Lower leg skin (tissue), 4 donors: ENCODE measurements at regions not wholly inside any gene's neighbourhood (a gene's known extent, or its start where the extent isn't known, plus 50 kb on each side); places are given as distances from the start of the nearest gene placed in this dataset.

Source experiments
- DNase-seq, 2 donors: peaks; one replicate each; pipeline ENCODE4 v3.0.0-alpha.2; 2019; ENCODE audit warnings: low spot score in 2 of 2
- H3K4me3 ChIP-seq: fragments of 200-600 bp; sonication (generic); 2 replicates; pipeline ENCODE4 v1.5.1; 2017; ENCODE audit warnings: mild to moderate bottlenecking, low read depth; ENCODE audit not compliant: poor library complexity, severe bottlenecking
- POLR2A ChIP-seq, 2 donors: fragments of 450-650 bp; IDR thresholded peaks; one replicate each; pipeline ENCODE4 v1.6.1; 2016 to 2017; ENCODE audit warnings: antibody characterized with exemption in 2 of 2, mild to moderate bottlenecking in 1 of 2, moderate library complexity in 1 of 2
- WGBS, 2 donors: methylation state at CpG; one replicate each; pipeline ENCODE4 v1.1.5; 2018; 5-methylcytosine and 5-hydroxymethylcytosine counted together
- intact Hi-C: fragments of 100-400 bp; cut with DNase I; formaldehyde crosslinking; loops from one replicate; pipeline ENCODE4 v1.15.0; 2023; ENCODE audit warnings: low total_unique reads
- TF ChIP-seq, protein P1 (sequence below), 3 donors: fragments of 450-650 bp; IDR thresholded peaks; one replicate each; pipeline ENCODE4 v1.5.1; 2016; ENCODE audit warnings: antibody characterized with exemption in 3 of 3, mild to moderate bottlenecking in 3 of 3, moderate library complexity in 2 of 3

GRCh38 chr4:77500801-77501200, 104.8 kb upstream of the CXCL13 start:
- H3K4me3 ChIP-seq, result no peak overlapping the region
- TF ChIP-seq, protein P1, sequence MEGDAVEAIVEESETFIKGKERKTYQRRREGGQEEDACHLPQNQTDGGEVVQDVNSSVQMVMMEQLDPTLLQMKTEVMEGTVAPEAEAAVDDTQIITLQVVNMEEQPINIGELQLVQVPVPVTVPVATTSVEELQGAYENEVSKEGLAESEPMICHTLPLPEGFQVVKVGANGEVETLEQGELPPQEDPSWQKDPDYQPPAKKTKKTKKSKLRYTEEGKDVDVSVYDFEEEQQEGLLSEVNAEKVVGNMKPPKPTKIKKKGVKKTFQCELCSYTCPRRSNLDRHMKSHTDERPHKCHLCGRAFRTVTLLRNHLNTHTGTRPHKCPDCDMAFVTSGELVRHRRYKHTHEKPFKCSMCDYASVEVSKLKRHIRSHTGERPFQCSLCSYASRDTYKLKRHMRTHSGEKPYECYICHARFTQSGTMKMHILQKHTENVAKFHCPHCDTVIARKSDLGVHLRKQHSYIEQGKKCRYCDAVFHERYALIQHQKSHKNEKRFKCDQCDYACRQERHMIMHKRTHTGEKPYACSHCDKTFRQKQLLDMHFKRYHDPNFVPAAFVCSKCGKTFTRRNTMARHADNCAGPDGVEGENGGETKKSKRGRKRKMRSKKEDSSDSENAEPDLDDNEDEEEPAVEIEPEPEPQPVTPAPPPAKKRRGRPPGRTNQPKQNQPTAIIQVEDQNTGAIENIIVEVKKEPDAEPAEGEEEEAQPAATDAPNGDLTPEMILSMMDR (IDR thresholded peaks at IDR 0.05), result no peak
- TF ChIP-seq POLR2A (IDR thresholded peaks at IDR 0.05), result no peak
- intact Hi-C loops, result no loop called here
- 67 to 70% methylated on average over 3 of the region's 3 CpGs for WGBS, 2 donors
- no peak for DNase-seq

GRCh38 chr4:77501240-77501639, 104.4 kb upstream of the CXCL13 start:
- no peak overlapping the region for H3K4me3 ChIP-seq
- intact Hi-C loops, result no loop called here
- TF ChIP-seq, protein P1 (IDR thresholded peaks at IDR 0.05), result no peak
- TF ChIP-seq POLR2A (IDR thresholded peaks at IDR 0.05), result no peak
- no peak for DNase-seq

DNA sequence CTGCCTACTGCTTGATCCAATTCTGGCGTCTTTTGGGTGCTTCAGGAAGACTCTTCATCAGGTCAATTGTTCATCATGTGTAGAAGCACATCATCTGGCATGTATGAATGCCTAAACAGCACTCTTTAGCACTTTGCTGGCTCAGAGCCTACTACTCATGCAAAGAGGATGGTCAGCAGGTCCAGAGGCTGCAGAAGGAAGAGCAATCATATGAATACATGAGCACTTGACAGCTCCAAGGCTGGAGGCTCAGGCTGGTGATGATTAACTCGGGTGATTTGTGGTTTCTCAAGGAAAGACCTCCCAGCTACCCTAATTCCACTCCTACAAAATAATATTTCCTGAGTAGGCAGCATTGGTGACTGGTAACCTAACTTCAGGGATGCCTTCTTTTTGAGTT, 103.8 kb upstream of the CXCL13 start:
- WGBS, 2 donors, result 38 to 70% methylated on average over 2 of the region's 2 CpGs
- H3K4me3 ChIP-seq, result no peak overlapping the region
- TF ChIP-seq, protein P1 (IDR thresholded peaks at IDR 0.05), result no peak
- no peak for TF ChIP-seq POLR2A (IDR thresholded peaks at IDR 0.05)
- DNase-seq, result no peak
- intact Hi-C loops, result no loop called here

DNA sequence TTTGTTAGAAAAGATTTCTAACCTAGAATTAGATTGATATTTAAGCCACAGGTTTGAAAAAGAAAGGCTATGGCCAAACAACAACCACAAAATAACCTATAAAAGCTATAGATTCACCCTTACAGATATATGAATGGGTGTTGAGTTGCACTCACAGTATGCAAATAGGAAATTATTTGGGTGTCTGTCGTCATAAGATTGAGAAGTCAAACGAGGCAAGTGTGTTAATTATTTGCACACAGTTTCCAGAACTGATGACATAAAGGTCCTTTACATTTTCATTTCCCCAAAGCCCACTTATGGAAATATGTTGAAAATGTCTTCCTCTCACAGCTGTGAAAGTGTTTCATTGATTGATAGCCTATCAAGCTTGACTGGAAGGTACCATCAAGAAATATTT, 101.2 kb upstream of the CXCL13 start:
- WGBS, 2 donors, result 42 to 49% methylated on average over 2 of the region's 2 CpGs
- no peak for TF ChIP-seq POLR2A (IDR thresholded peaks at IDR 0.05)
- TF ChIP-seq, protein P1 (IDR thresholded peaks at IDR 0.05), result no peak
- H3K4me3 ChIP-seq, result no peak overlapping the region
- intact Hi-C loops, result no loop called here
- DNase-seq, result no peak

GRCh38 chr4:77505275-77505957, 100.2 kb upstream of the CXCL13 start:
- 82% methylated on average over 4 of the region's 4 CpGs for WGBS, 2 donors
- DNase-seq, result no peak
- no peak for TF ChIP-seq POLR2A (IDR thresholded peaks at IDR 0.05)
- TF ChIP-seq, protein P1 (IDR thresholded peaks at IDR 0.05), result no peak
- H3K4me3 ChIP-seq, result no peak overlapping the region
- intact Hi-C loops, result no loop called here

GRCh38 chr4:77505958-77506319, 99.7 kb upstream of the CXCL13 start:
- intact Hi-C loops, result no loop called here
- no peak overlapping the region for H3K4me3 ChIP-seq
- 74 to 96% methylated on average over 2 of the region's 2 CpGs for WGBS, 2 donors
- TF ChIP-seq, protein P1 (IDR thresholded peaks at IDR 0.05), result no peak
- TF ChIP-seq POLR2A (IDR thresholded peaks at IDR 0.05), result no peak
- no peak for DNase-seq
